CD4-positive, alpha-beta T cell treated with Interleukin-4 for 4 hours (primary cell): ENCODE measurements at regions not wholly inside any gene's neighbourhood (a gene's known extent, or its start where the extent isn't known, plus 50 kb on each side); places are given as distances from the start of the nearest gene placed in this dataset.
"Not testable (repeated sequence)": the region's sequence is repeated elsewhere in the genome, so short reads cannot be mapped to it uniquely, and the experiment has no call there.

Experiments
- DNase-seq: peaks from one replicate; pipeline ENCODE4 v3.0.0-alpha.2; 2020

DNA sequence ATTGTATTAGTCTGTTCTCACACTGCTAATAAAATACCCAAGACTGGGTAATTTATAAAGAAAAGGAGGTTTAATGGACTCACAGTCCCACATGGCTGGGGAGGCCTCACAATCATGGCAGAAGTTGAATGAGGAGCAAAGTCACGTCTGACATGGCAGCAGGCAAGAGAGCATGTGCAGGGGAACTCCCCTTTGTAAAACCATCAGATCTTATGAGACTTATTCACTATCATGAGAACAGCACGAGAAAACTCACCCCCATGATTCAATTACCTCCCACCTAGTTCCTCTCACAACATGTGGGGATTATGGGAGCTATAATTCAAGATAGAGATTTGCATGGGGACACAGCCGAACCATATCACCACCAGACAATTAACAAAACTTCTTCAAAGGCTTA lies 84.4 kb upstream of the ANKRD1 start:
- DNase-seq, result not testable (repeated sequence)

DNA sequence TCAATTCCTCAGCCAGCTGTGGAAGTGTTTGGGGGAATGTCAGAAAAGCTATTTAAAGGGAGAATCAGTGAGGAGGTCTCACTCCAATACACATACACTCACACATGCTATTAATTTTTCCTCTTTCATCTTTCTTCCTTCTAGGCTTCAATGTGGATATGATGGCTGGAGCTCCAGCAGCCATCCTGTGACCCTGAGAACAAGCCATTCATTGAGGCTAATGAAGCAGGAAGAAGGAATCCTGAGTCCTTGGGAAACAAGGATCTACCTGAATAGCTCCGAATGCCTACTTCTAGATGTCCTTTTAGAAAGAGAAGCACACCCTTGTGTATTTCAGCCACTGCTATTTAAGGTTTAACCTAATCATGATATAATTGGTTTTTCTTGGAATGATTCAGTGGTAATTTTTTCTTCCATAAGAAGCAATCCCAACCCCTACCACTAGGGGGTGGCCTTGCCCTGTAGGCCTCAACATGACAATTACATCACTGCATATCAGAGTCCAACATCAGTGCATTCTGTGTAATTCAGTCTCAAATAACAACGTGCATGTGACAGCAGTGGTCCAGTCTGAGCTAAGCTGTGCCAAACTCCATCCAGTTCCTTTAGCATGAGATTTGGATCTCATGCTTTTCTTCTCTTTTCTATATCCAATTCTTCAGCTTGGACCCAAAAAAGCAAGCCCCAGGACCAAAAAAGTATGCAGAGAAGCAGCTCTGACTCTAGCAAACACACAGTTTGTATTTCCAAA lies 85.3 kb upstream of the ANKRD1 start:
- peak; percentile 78 for DNase-seq

GRCh38 chr10:91006752-91007346 lies 86.0 kb upstream of the ANKRD1 start:
- DNase-seq, result peak; percentile 18

DNA sequence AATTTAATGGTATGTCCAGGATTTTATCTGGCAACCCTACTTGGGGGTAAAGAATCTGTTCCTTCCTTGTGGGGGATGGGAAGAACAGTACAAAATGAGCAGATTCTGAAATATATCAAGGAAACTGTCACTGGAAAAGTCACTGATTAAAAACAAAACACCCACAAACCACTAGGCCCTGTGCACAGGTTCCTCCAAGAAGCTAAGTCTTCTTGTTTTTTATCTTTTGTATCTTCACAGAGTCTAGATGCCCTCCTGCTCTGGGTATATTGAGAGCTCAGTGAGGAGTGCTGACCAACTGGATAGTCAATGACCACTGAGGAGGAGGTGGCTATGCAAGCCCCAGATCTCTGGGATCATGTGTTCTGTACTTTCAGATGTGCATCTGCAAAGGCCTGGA lies 86.8 kb upstream of the ANKRD1 start:
- no peak for DNase-seq

GRCh38 chr10:91009121-91009520 lies 88.2 kb upstream of the ANKRD1 start:
- DNase-seq, result no peak

DNA sequence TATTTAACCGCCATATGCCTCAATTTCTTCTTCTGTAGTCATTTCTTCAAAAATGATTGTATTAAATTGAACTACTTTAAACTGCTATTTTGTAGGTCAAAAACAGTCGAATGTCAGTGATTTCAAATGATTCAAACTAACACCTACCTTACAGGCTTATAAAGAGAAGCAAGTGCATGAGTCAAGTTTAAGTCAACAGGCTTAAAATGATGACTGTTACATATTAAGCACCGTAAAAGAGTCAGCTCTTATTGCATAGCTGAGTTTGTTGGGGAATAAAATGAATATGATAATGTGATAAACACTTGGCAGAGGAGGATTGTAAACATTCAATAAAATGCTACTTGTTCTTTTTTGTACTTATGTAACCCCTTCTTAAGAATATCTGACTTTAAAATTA lies 90.1 kb upstream of the ANKRD1 start:
- no peak for DNase-seq

GRCh38 chr10:91012502-91012901 lies 91.6 kb upstream of the ANKRD1 start:
- DNase-seq, result no peak

- DNase-seq, result no peak
Measured at GRCh38 chr10:91013985-91014384, 93.1 kb upstream of the ANKRD1 start.

DNA sequence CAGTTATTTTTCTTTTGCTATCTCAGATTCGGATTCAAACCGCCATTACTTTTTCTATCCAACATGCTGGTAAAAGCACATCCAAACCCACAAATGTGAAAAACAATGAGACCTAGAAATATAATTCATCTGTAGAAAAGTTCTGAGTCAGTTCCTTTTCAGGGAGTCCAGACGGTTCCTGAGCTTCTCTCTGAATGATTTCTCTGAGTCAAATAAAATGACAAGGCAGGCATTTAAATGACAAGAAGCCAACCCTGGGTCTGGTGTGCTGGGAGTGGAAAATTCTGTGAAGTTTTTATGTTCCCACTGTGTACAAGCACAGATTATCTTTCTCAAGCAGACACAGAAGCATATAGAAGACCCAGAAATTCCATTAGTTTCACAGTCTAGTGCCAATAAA lies 96.3 kb upstream of the ANKRD1 start:
- no peak for DNase-seq

DNA sequence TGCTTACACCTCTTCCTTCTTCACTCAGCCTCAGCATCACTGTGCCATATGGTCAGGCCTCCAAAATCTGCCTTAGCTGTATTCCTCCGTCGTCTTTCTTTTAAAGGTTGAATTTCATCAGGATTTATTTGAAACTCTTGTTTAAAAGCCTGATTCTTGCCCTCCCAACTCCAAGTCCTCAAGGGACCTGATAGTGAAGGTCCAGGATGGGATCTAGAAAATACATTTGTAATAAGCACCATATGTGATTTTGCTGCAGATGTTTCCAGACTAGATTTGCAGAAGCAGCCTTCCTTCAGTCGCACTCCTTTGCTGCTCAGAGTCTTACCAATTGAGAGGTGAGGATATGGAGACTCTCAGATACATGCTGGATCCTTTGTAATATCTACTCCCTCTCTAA lies 101.0 kb upstream of the ANKRD1 start:
- no peak for DNase-seq

- DNase-seq, result no peak
Measured at GRCh38 chr10:91022390-91022789, 101.5 kb upstream of the ANKRD1 start.

- no peak for DNase-seq
Measured at GRCh38 chr10:91022924-91023699, 102.2 kb upstream of the ANKRD1 start.

DNA sequence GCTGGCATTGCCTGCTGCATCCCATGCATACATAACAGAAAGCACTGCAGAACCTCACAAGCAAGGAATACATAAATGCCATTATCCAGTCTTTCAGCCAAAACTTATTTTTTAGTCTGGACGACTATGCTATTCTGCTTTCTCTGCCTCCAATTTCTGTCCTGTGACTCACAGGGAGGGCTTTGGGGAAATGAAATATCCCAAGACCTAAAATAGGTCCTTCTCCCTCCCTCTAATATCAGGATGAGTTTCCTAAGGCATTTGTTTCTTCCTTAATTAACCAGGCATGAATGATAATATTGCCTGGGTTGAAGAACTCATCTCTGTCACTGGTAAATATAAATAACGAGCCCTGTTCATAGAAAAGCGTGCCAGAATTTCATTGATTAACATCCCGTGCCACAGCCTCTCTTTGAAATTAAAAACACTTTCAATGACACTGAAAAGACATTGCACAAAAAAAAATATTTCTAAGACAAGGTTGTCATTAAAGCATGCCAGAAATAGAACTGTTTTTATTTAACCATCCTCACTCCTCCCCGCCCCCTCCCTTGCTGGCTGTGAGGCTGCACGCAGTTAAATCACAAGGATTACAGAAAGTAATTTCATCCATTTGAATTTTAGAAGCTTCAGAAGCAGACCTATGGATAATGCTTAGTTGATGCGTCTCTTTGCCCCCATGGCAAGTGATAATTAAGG lies 103.0 kb upstream of the ANKRD1 start:
- DNase-seq, result no peak

DNA sequence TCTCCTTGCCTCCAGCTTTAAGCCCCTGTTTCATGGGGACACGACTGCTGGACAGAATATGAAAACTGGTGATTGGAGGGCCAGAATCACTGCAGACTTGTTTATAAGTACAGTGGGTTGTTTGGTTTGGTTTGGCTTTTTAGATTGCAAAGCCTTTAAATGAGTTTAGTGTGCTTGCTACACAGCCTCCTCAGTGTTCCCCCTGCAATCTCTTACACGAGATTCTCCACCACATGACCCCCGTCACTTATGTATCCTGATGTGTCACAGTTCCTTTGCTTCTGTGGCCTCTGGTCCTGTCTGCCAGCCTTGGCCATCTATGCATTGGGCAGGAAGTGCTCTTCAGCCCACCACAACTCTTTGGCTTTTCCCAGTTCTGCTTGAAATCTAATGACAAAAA lies 103.7 kb upstream of the ANKRD1 start:
- no peak for DNase-seq

DNA sequence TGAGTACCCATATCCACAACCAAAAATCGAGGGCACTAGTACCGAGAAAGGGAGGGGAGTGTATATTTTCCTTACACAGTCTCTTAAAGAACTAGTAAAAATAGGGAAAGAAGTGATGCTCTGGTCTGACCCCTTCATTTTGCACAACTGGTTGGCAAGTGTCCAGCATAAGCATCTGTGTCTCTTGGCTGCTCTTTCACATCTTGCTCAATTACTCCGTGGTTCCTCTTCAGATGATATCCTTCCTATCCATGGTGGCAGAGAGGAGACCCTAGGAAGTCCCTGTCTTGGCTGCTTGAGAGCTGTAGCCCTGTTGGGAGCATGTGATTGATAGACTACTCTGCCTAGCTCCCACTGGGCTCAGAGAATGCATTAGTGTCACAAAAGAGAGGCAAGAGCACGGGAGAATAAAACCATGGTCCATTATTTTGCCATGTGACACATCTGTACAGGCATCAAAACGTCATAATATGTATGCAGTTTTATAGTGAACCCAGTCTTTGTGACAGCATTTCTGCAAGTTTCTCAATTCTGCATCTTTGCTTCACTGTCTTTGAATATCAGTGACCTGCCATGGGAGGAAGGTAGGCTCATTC lies 111.8 kb upstream of the ANKRD1 start:
- no peak for DNase-seq

GRCh38 chr10:91033324-91033950 lies 112.5 kb upstream of the ANKRD1 start:
- DNase-seq, result no peak

GRCh38 chr10:91034042-91034441 lies 113.2 kb upstream of the ANKRD1 start:
- DNase-seq, result peak; percentile 29

GRCh38 chr10:91034494-91035159 lies 113.7 kb upstream of the ANKRD1 start:
- no peak for DNase-seq

- no peak for DNase-seq
Measured at GRCh38 chr10:91035650-91036292, 114.9 kb upstream of the ANKRD1 start.

DNA sequence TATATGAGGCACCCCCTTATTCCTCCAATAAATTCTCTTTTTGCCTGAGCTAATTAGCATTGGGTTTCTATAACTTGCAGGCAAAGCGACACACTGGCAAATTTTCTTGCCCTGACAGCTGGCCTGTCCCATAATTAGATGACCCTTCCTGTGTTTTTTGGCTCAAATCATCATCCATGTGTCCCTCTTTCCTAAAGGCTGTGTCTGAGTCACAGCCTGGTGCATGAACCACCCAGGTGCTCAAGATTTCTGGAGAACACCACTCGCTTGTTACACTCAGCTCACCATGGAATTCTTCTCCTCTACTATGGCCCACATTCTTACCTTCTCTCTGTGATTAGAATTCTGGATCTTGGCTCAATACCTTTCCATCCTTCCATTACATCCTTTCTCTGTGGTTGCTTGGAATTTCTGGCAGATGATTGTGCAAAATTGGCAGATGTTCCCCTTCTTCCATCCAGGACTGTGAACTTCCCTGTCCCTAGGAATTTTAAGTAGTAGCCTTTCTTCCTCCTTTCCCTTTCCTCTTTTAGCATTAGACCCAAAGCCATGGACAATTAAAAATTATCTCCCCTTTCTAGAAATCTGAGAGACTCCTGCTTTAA lies 116.0 kb upstream of the ANKRD1 start:
- DNase-seq, result no peak

- no peak for DNase-seq
Measured at GRCh38 chr10:91038971-91039370, 118.1 kb upstream of the ANKRD1 start.
